Transverse colon (tissue), 4 donors: ENCODE measurements at regions not wholly inside any gene's neighbourhood (a gene's known extent, or its start where the extent isn't known, plus 50 kb on each side); places are given as distances from the start of the nearest gene placed in this dataset.

Source experiments
- DNase-seq: peaks from one replicate; pipeline ENCODE4 v3.0.0-alpha.2; 2019
- H3K27ac ChIP-seq, 4 donors: fragments of 200-600 bp; sonication (generic); 2 replicates each; pipeline ENCODE4 v1.5.1; 2016 to 2018; ENCODE audit warnings: inconsistent platforms in 4 of 4
- H3K27me3 ChIP-seq: fragments of 200-600 bp; sonication (generic); 2 replicates; pipeline ENCODE4 v1.5.1; 2017; ENCODE audit warnings: inconsistent platforms
- H3K36me3 ChIP-seq, 4 donors: fragments of 200-600 bp; sonication (generic); 2 replicates each; pipeline ENCODE4 v1.5.1; 2017 to 2019; ENCODE audit warnings: inconsistent platforms in 4 of 4
- H3K4me1 ChIP-seq, 4 donors: fragments of 200-600 bp; sonication (generic); 2 replicates each; pipeline ENCODE4 v1.5.1; 2017 to 2020; ENCODE audit warnings: inconsistent platforms in 4 of 4
- H3K4me3 ChIP-seq, 4 donors: fragments of 200-600 bp; sonication (generic); 1 replicate in 1 of 4; 2 replicates in 3 of 4; pipeline versions ENCODE4 v1.5.1 to v1.6.1; 2017 to 2019; ENCODE audit warnings: inconsistent platforms in 4 of 4
- H3K9me3 ChIP-seq, 2 donors: fragments of 200-600 bp; sonication (generic); 2 replicates each; pipeline ENCODE4 v1.5.1; 2017 to 2019; ENCODE audit warnings: inconsistent platforms in 2 of 2
- CTCF ChIP-seq, 5 experiments: fragments of 200-600 bp in 3 of 5; fragments of 450-650 bp in 2 of 5; sonication (generic) in 3 of 5; IDR thresholded peaks; 1 replicate in 2 of 5; 2 replicates in 3 of 5; pipeline ENCODE4 v1.5.1; 2016 to 2017; ENCODE audit warnings: antibody characterized with exemption in 5 of 5, inconsistent platforms in 3 of 5, mild to moderate bottlenecking in 2 of 5, moderate library complexity in 1 of 5
- EP300 ChIP-seq: sonication (generic); formaldehyde crosslinking; IDR thresholded peaks from one replicate; pipeline ENCODE4 v1.6.1; 2017; ENCODE audit warnings: antibody characterized with exemption, low read depth
- POLR2A ChIP-seq: fragments of 450-650 bp; IDR thresholded peaks from one replicate; pipeline ENCODE4 v1.6.1; 2016; ENCODE audit warnings: antibody characterized with exemption, mild to moderate bottlenecking, moderate library complexity
- POLR2AphosphoS5 ChIP-seq, 3 donors: sonication (generic); formaldehyde crosslinking; IDR thresholded peaks; one replicate each; pipeline ENCODE4 v1.6.1; 2016; ENCODE audit warnings: antibody characterized with exemption in 3 of 3
- WGBS, 2 donors: methylation state at CpG; one replicate each; pipeline ENCODE4 v1.1.5; 2018; ENCODE audit warnings: low coverage in 1 of 2; 5-methylcytosine and 5-hydroxymethylcytosine counted together
- in situ Hi-C, 4 donors: fragments of 200-750 bp; cut with MboI; loops; one replicate each; pipeline versions ENCODE4 v1.15.0 to v1.15.1; 2017; ENCODE audit warnings: low sequenced_read_pairs in 3 of 4, low pct_ligation_motif_present in 1 of 4, low pct_unique_long_range_greater_than_20kb in 1 of 4
- intact Hi-C: fragments of 100-400 bp; cut with DNase I; formaldehyde crosslinking; loops from one replicate; pipeline ENCODE4 v1.15.1; 2023; ENCODE audit warnings: low total_unique reads

- in situ Hi-C loops (loop anchor here in 2 of 4 donors (25.0 kb wide), 1 partner anchor 1743 kb away; no protein-coding TSS in a partner anchor), intact Hi-C loops (no loop called here)
- no peaks in the 10 kb centered on the region for H3K4me1 ChIP-seq
- H3K9me3 ChIP-seq, result no peaks in the 10 kb centered on the region
- H3K27me3 ChIP-seq, result no peaks in the 10 kb centered on the region
- TF ChIP-seq POLR2AphosphoS5 (IDR thresholded peaks at IDR 0.05) (no peak), CTCF (IDR thresholded peaks at IDR 0.05) (no peak), EP300 (no peak), POLR2A (no peak)
- 84 to 88% methylated on average over 3 of the region's 3 CpGs for WGBS, 2 donors
- no peak for DNase-seq
- no peaks in the 10 kb centered on the region for H3K36me3 ChIP-seq
- no peak overlapping the region for H3K4me3 ChIP-seq
- no peak overlapping the region for H3K27ac ChIP-seq
These were observed 126.7 kb upstream of the AGA start for GRCh38 chr4:177568931-177569330.

GRCh38 chr4:177569434-177569833 lies 127.2 kb upstream of the AGA start:
- Histone ChIP-seq H3K27ac (no peak overlapping the region), H3K4me1 (no peaks in the 10 kb centered on the region), H3K36me3 (no peaks in the 10 kb centered on the region), H3K4me3 (no peak overlapping the region), H3K9me3 (no peaks in the 10 kb centered on the region), H3K27me3 (no peaks in the 10 kb centered on the region)
- intact Hi-C loops (no loop called here), in situ Hi-C loops (loop anchor here in 2 of 4 donors (25.0 kb wide), 1 partner anchor 1743 kb away; no protein-coding TSS in a partner anchor)
- DNase-seq, result no peak
- 38 to 60% methylated on average over 1 of the region's 1 CpG for WGBS, 2 donors
- TF ChIP-seq POLR2A, result no peak
- no peak for TF ChIP-seq EP300
- TF ChIP-seq POLR2AphosphoS5 (IDR thresholded peaks at IDR 0.05), result no peak
- no peak for TF ChIP-seq CTCF (IDR thresholded peaks at IDR 0.05)

GRCh38 chr4:177573507-177573906 lies 131.3 kb upstream of the AGA start:
- DNase-seq, result no peak
- no peaks in the 10 kb centered on the region for H3K4me1 ChIP-seq
- 85 to 86% methylated on average over 1 to 2 of the region's 2 CpGs for WGBS, 2 donors
- H3K4me3 ChIP-seq, result no peak overlapping the region
- no peak overlapping the region for H3K27ac ChIP-seq
- H3K36me3 ChIP-seq, result no peaks in the 10 kb centered on the region
- intact Hi-C loops, result no loop called here
- in situ Hi-C loops, result loop anchor here in 2 of 4 donors (25.0 kb wide), 1 partner anchor 1739 kb away; no protein-coding TSS in a partner anchor
- H3K27me3 ChIP-seq, result no peaks in the 10 kb centered on the region
- H3K9me3 ChIP-seq, result no peaks in the 10 kb centered on the region
- TF ChIP-seq POLR2A, result no peak

GRCh38 chr4:177574446-177574845 lies 132.2 kb upstream of the AGA start:
- Histone ChIP-seq H3K9me3 (no peaks in the 10 kb centered on the region), H3K4me3 (no peak overlapping the region), H3K36me3 (no peaks in the 10 kb centered on the region), H3K4me1 (no peaks in the 10 kb centered on the region), H3K27me3 (no peaks in the 10 kb centered on the region), H3K27ac (no peak overlapping the region)
- DNase-seq, result no peak
- TF ChIP-seq CTCF (IDR thresholded peaks at IDR 0.05) (no peak), POLR2AphosphoS5 (IDR thresholded peaks at IDR 0.05) (no peak), EP300 (no peak), POLR2A (no peak)
- in situ Hi-C loops (loop anchor here in 2 of 4 donors (25.0 kb wide), 1 partner anchor 1738 kb away; no protein-coding TSS in a partner anchor), intact Hi-C loops (no loop called here)
- 77 to 86% methylated on average over 8 of the region's 8 CpGs for WGBS, 2 donors

- in situ Hi-C loops, result no loop called here
- Histone ChIP-seq H3K27ac (no peak overlapping the region), H3K27me3 (no peaks in the 10 kb centered on the region), H3K9me3 (no peaks in the 10 kb centered on the region), H3K36me3 (no peaks in the 10 kb centered on the region), H3K4me3 (no peak overlapping the region), H3K4me1 (no peaks in the 10 kb centered on the region)
- WGBS, 2 donors, result 52 to 61% methylated on average over 1 of the region's 1 CpG
- TF ChIP-seq POLR2A, result no peak
- TF ChIP-seq CTCF (IDR thresholded peaks at IDR 0.05), result no peak
- no peak for TF ChIP-seq POLR2AphosphoS5 (IDR thresholded peaks at IDR 0.05)
- TF ChIP-seq EP300, result no peak
- intact Hi-C loops, result no loop called here
- DNase-seq, result no peak
These were observed 137.4 kb upstream of the AGA start for GRCh38 chr4:177579649-177580048.
